ENCODE measurements at regions not wholly inside any gene's neighbourhood (a gene's known extent, or its start where the extent isn't known, plus 50 kb on each side); places are given as distances from the start of the nearest gene placed in this dataset.

DNA sequence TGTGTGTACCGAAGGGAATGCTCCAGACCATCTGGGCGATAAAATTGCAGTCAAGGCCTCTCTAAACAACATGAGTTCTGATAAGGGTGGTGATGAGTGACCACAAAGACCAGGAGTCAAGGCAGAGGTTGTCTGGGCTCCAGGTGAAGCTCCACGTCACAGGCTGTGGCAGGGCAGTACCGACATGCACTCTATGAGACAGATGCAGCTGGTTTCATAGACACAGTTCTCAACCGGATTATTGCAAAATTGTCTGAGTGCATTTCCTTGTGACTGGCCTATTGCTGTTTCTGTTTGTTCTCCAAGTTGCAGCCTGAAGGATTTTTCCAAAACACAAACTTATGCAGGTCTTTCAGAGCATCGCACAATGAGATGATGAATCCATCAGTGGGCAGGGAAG, 157.5 kb upstream of the HES1 start:
- Histone ChIP-seq H3K79me1 (ENCODE audit: insufficient read depth, low read depth, low read length, poor library complexity, severe bottlenecking) (no peaks in the 10 kb centered on the region), H3K18ac (ENCODE audit: insufficient read length, low read depth, low read length) (no peak overlapping the region), H3K56ac (ENCODE audit: insufficient read length, low read depth, low read length) (no peak overlapping the region), H2BK15ac (ENCODE audit: low read depth, low read length) (no peak overlapping the region), H3K4ac (ENCODE audit: low read depth, low read length) (no peak overlapping the region), H4K91ac (ENCODE audit: insufficient read length, low read depth, low read length) (no peak overlapping the region), H2AFZ (ENCODE audit: low read length) (no peak overlapping the region), H2BK20ac (ENCODE audit: low read depth, low read length, poor library complexity, severe bottlenecking) (no peak overlapping the region), H3K79me2 (ENCODE audit: insufficient read depth, low read length) (no peaks in the 10 kb centered on the region), H3K23me2 (ENCODE audit: insufficient read length, low read depth, low read length, poor library complexity, severe bottlenecking) (no peaks in the 10 kb centered on the region), H3K14ac (ENCODE audit: insufficient read depth, low read length) (no peak overlapping the region), H3K9me3 (ENCODE audit: control insufficient read depth, low read depth, low read length) (no peaks in the 10 kb centered on the region), H4K5ac (ENCODE audit: insufficient read length, low read depth, low read length) (no peak overlapping the region), H3K9ac (ENCODE audit: extremely low read depth, insufficient read length, low read length) (no peak overlapping the region), H3K23ac (ENCODE audit: insufficient read length, low read depth, low read length) (no peak overlapping the region), H3K4me1 (ENCODE audit: insufficient read depth, low read length) (peaks cover 5% of the 10 kb centered on the region; the same call in 1 of the 2 replicates), H3K27me3 (ENCODE audit: insufficient read depth, low read length) (peaks cover 4% of the 10 kb centered on the region; the same call in 1 of the 2 replicates), H2BK12ac (ENCODE audit: insufficient read length, low read depth, low read length) (no peak overlapping the region), H2BK5ac (ENCODE audit: insufficient read length, low read length) (no peak overlapping the region), H4K20me1 (ENCODE audit: control insufficient read depth, insufficient read depth, insufficient read length) (no peaks in the 10 kb centered on the region), H3K4me2 (ENCODE audit: insufficient read depth, insufficient read length, low read length) (no peak overlapping the region), H2AK5ac (ENCODE audit: insufficient read length, low read length) (no peak overlapping the region), H3K27ac (ENCODE audit: insufficient read length, low read depth, low read length) (no peak overlapping the region), H2BK120ac (ENCODE audit: low read depth, low read length, poor library complexity, severe bottlenecking) (no peak overlapping the region), H4K8ac (replicated peaks; ENCODE audit: insufficient read length, low read depth, low read length) (no peak overlapping the region), H3T11ph (ENCODE audit: low read length) (no peak overlapping the region)
- H3K27me3 Mint-ChIP-seq (ENCODE audit: low read depth) = peaks cover 64% of the 10 kb centered on the region
- no CpG with 5 or more reads among the region's 6 CpGs for WGBS (ENCODE audit: extremely low coverage, insufficient read length, low lambda C conversion rate)
- peaks cover 0 to 4% (median 0%) of the 10 kb centered on the region in 3 experiments; a peak in 2 of 7 replicates for H3K36me3 Mint-ChIP-seq (ENCODE audit: insufficient read depth in 1 of 3, low read depth in 3 of 3)
- TF ChIP-seq, protein P1, sequence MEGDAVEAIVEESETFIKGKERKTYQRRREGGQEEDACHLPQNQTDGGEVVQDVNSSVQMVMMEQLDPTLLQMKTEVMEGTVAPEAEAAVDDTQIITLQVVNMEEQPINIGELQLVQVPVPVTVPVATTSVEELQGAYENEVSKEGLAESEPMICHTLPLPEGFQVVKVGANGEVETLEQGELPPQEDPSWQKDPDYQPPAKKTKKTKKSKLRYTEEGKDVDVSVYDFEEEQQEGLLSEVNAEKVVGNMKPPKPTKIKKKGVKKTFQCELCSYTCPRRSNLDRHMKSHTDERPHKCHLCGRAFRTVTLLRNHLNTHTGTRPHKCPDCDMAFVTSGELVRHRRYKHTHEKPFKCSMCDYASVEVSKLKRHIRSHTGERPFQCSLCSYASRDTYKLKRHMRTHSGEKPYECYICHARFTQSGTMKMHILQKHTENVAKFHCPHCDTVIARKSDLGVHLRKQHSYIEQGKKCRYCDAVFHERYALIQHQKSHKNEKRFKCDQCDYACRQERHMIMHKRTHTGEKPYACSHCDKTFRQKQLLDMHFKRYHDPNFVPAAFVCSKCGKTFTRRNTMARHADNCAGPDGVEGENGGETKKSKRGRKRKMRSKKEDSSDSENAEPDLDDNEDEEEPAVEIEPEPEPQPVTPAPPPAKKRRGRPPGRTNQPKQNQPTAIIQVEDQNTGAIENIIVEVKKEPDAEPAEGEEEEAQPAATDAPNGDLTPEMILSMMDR (conservative IDR thresholded peaks at IDR 0.05) = no peak
- no peak overlapping the region for H3K4me3 Mint-ChIP-seq
- DNase-seq = no peak
- no peak overlapping the region for H3K27ac Mint-ChIP-seq
- peaks cover 49 to 57% of the 10 kb centered on the region in 2 experiments for H3K4me1 Mint-ChIP-seq
- peaks cover 0 to 3% of the 10 kb centered on the region in 2 experiments; a peak in 1 of 5 replicates for H3K9me3 Mint-ChIP-seq

All from H9 (cell line).